ENCODE measurements at regions not wholly inside any gene's neighbourhood (a gene's known extent, or its start where the extent isn't known, plus 50 kb on each side); places are given as distances from the start of the nearest gene placed in this dataset.

- TF ChIP-seq CTCF (conservative IDR thresholded peaks at IDR 0.05; ENCODE audit: low read length), result no peak
- TF ChIP-seq EZH2phosphoT487 (IDR thresholded peaks at IDR 0.05; ENCODE audit: borderline replicate concordance), result no peak
These were observed 151.6 kb upstream of the SYT1 start for GRCh38 chr12:78712834-78713481.

Measured in Loucy (cell line).